ENCODE measurements at regions not wholly inside any gene's neighbourhood (a gene's known extent, or its start where the extent isn't known, plus 50 kb on each side); places are given as distances from the start of the nearest gene placed in this dataset.

- 93 to 99% methylated on average over 5 of the region's 5 CpGs for WGBS, 2 donors
Measured at GRCh38 chr11:130710021-130710420, 206.3 kb downstream of the SNX19 start.

GRCh38 chr11:130710497-130711012 is 205.7 kb downstream of the SNX19 start:
- no peak overlapping the region for H3K4me3 ChIP-seq
- peak in 7 of 8 donors; percentile 43 to 84 (median 69) for ATAC-seq
- H3K27me3 ChIP-seq: no peaks in the 10 kb centered on the region
- WGBS, 2 donors: 69 to 77% methylated on average over 13 of the region's 13 CpGs
- peaks cover 0 to 6% (median 0%) of the 10 kb centered on the region in 11 donors for H3K9me3 ChIP-seq
- intact Hi-C loops (cut with DNase I): no loop called here
- peak; percentile 24 to 46 for DNase-seq
- peak overlapping the region in 1 of 10 donors; percentile 46 for H3K27ac ChIP-seq
- H3K36me3 ChIP-seq: no peaks in the 10 kb centered on the region
- peaks cover 0 to 12% (median 0%) of the 10 kb centered on the region in 9 donors for H3K4me1 ChIP-seq
- TF ChIP-seq CTCF (IDR thresholded peaks at IDR 0.05): no peak

More at GRCh38 chr11:130710021-130710420, 206.3 kb downstream of the SNX19 start:
- DNase-seq (no peak), ATAC-seq (no peak)
- H3K4me3 ChIP-seq: no peak overlapping the region
- peaks cover 0 to 12% (median 0%) of the 10 kb centered on the region in 9 donors for H3K4me1 ChIP-seq
- H3K27me3 ChIP-seq: no peaks in the 10 kb centered on the region
- peaks cover 0 to 6% (median 0%) of the 10 kb centered on the region in 11 donors for H3K9me3 ChIP-seq
- no peaks in the 10 kb centered on the region for H3K36me3 ChIP-seq
- no peak for TF ChIP-seq CTCF (IDR thresholded peaks at IDR 0.05)
- intact Hi-C loops (cut with DNase I): no loop called here
- no peak overlapping the region for H3K27ac ChIP-seq

GRCh38 chr11:130711193-130711592 is 205.1 kb downstream of the SNX19 start:
- Histone ChIP-seq H3K27ac (peak overlapping the region in 1 of 10 donors; percentile 46), H3K27me3 (no peaks in the 10 kb centered on the region), H3K36me3 (no peaks in the 10 kb centered on the region), H3K4me1 (peaks cover 0 to 12% (median 0%) of the 10 kb centered on the region in 9 donors), H3K9me3 (peaks cover 0 to 6% (median 0%) of the 10 kb centered on the region in 11 donors), H3K4me3 (no peak overlapping the region)
- no peak for TF ChIP-seq CTCF (IDR thresholded peaks at IDR 0.05)
- DNase-seq (no peak), ATAC-seq (peak in 1 of 8 donors; percentile 22)
- intact Hi-C loops (cut with DNase I): no loop called here
- 78 to 83% methylated on average over 6 of the region's 6 CpGs for WGBS, 2 donors

GRCh38 chr11:130712480-130712879 is 203.8 kb downstream of the SNX19 start:
- Histone ChIP-seq H3K27ac (no peak overlapping the region), H3K4me1 (peaks cover 0 to 12% (median 0%) of the 10 kb centered on the region in 9 donors), H3K36me3 (no peaks in the 10 kb centered on the region), H3K9me3 (peaks cover 0 to 6% (median 0%) of the 10 kb centered on the region in 11 donors), H3K4me3 (no peak overlapping the region), H3K27me3 (no peaks in the 10 kb centered on the region)
- intact Hi-C loops (cut with DNase I): no loop called here
- ATAC-seq (no peak), DNase-seq (no peak)
- no peak for TF ChIP-seq CTCF (IDR thresholded peaks at IDR 0.05)

Measured in heart right ventricle (tissue), 16 donors.